HEK293 (cell line): ENCODE measurements at regions not wholly inside any gene's neighbourhood (a gene's known extent, or its start where the extent isn't known, plus 50 kb on each side); places are given as distances from the start of the nearest gene placed in this dataset.
A peak's percentile ranks its signal among the peaks of the same experiment; 100 is the strongest.

Source experiments
- CTCF ChIA-PET: fragments of 350-600 bp; formaldehyde crosslinking; extraction: SDS; loops from one replicate; lab custom pipeline; 2021; ENCODE audit warnings: antibody characterized with exemption; lab: Yijun Ruan, JAX
- POLR2A ChIA-PET: fragments of 300-600 bp; formaldehyde crosslinking; extraction: SDS; loops from one replicate; lab custom pipeline; 2020; ENCODE audit warnings: antibody characterized with exemption, inconsistent platforms; lab: Yijun Ruan, JAX
- H3K27ac ChIP-seq: fragments of 200-500 bp; sonication (Bioruptor generic); 2 replicates; pipeline ENCODE4 v1.5.1; 2014; ENCODE audit warnings: low read depth, low read length, control low read depth, inconsistent platforms; ENCODE audit errors: extremely low read depth
- H3K36me3 ChIP-seq, 2 experiments: fragments of 200-500 bp in 1 of 2; sonication (Bioruptor generic) in 1 of 2; 1 replicate in 1 of 2; 2 replicates in 1 of 2; pipeline ENCODE4 v1.5.1; 2014 to 2017; ENCODE audit warnings: inconsistent platforms in 2 of 2, low read length in 2 of 2; ENCODE audit not compliant: control insufficient read depth in 2 of 2, insufficient read depth in 1 of 2
- H3K4me1 ChIP-seq: fragments of 200-500 bp; sonication (Bioruptor generic); 2 replicates; pipeline ENCODE4 v1.5.1; 2014; ENCODE audit warnings: mild to moderate bottlenecking, low read length, inconsistent platforms; ENCODE audit not compliant: control insufficient read depth, insufficient read depth
- H3K4me3 ChIP-seq: 2 replicates; pipeline ENCODE4 v1.5.1; 2011; ENCODE audit warnings: low read depth, mild to moderate bottlenecking, control low read depth, low read length, moderate library complexity
- H3K9me3 ChIP-seq: fragments of 200-500 bp; sonication (Bioruptor generic); 2 replicates; pipeline ENCODE4 v1.5.1; 2014; ENCODE audit warnings: low read depth, low read length, inconsistent platforms; ENCODE audit not compliant: control insufficient read depth, insufficient read depth
- AEBP2 ChIP-seq: fragments of 450-650 bp; formaldehyde crosslinking; IDR thresholded peaks from 2 replicates; pipeline ENCODE4 v1.5.1; 2016; ENCODE audit warnings: missing biosample characterization, missing genetic modification characterization, borderline replicate concordance
- BCL11A ChIP-seq: fragments of 450-650 bp; formaldehyde crosslinking; IDR thresholded peaks from 2 replicates; pipeline ENCODE4 v1.5.1; 2016; ENCODE audit warnings: low read depth, missing biosample characterization, missing genetic modification characterization
- BCL11B ChIP-seq: fragments of 450-650 bp; formaldehyde crosslinking; IDR thresholded peaks from 2 replicates; pipeline ENCODE4 v1.5.1; 2016; ENCODE audit warnings: low read depth, missing biosample characterization, missing genetic modification characterization
- EGR2 ChIP-seq: fragments of 450-650 bp; formaldehyde crosslinking; IDR thresholded peaks from 2 replicates; pipeline ENCODE4 v1.5.1; 2016; ENCODE audit warnings: low read depth, missing biosample characterization, missing genetic modification characterization
- FEZF1 ChIP-seq: fragments of 450-650 bp; formaldehyde crosslinking; IDR thresholded peaks from 2 replicates; pipeline ENCODE4 v1.5.1; 2016; ENCODE audit warnings: missing biosample characterization, missing genetic modification characterization
- GLIS1 ChIP-seq: fragments of 450-650 bp; formaldehyde crosslinking; IDR thresholded peaks from 2 replicates; pipeline ENCODE4 v1.5.1; 2016; ENCODE audit warnings: missing biosample characterization, missing genetic modification characterization
- GLIS2 ChIP-seq: fragments of 450-650 bp; formaldehyde crosslinking; IDR thresholded peaks from 2 replicates; pipeline ENCODE4 v1.5.1; 2016; ENCODE audit warnings: missing biosample characterization, missing genetic modification characterization
- IKZF3 ChIP-seq: fragments of 450-650 bp; IDR thresholded peaks from 2 replicates; pipeline ENCODE4 v1.5.0; 2018; ENCODE audit warnings: missing biosample characterization, mild to moderate bottlenecking, missing genetic modification characterization, moderate library complexity
- INSM2 ChIP-seq: fragments of 450-650 bp; formaldehyde crosslinking; IDR thresholded peaks from 2 replicates; pipeline ENCODE4 v1.5.1; 2016; ENCODE audit warnings: missing biosample characterization, missing genetic modification characterization
- KLF1 ChIP-seq: fragments of 450-650 bp; formaldehyde crosslinking; IDR thresholded peaks from 2 replicates; pipeline ENCODE4 v1.5.1; 2016; ENCODE audit warnings: missing biosample characterization, missing genetic modification characterization
- KLF7 ChIP-seq: fragments of 450-650 bp; formaldehyde crosslinking; IDR thresholded peaks from 2 replicates; pipeline ENCODE4 v1.5.1; 2016; ENCODE audit warnings: missing biosample characterization, missing genetic modification characterization, borderline replicate concordance
- ZBTB1 ChIP-seq: fragments of 450-650 bp; formaldehyde crosslinking; IDR thresholded peaks from 2 replicates; pipeline ENCODE4 v1.5.1; 2016; ENCODE audit warnings: missing biosample characterization, missing genetic modification characterization
- ZBTB17 ChIP-seq: fragments of 450-650 bp; formaldehyde crosslinking; IDR thresholded peaks from 2 replicates; pipeline ENCODE4 v1.5.1; 2016; ENCODE audit warnings: missing biosample characterization, missing genetic modification characterization
- ZBTB6 ChIP-seq: fragments of 450-650 bp; formaldehyde crosslinking; IDR thresholded peaks from 2 replicates; pipeline ENCODE4 v1.5.1; 2017; ENCODE audit warnings: missing biosample characterization, missing genetic modification characterization
- ZFHX2 ChIP-seq: fragments of 450-650 bp; formaldehyde crosslinking; conservative IDR thresholded peaks from 2 replicates; pipeline ENCODE4 v1.5.1; 2016; ENCODE audit warnings: missing biosample characterization, missing genetic modification characterization
- ZFP3 ChIP-seq: fragments of 450-650 bp; formaldehyde crosslinking; IDR thresholded peaks from 2 replicates; pipeline ENCODE4 v1.5.1; 2016; ENCODE audit warnings: low read depth, missing biosample characterization, missing genetic modification characterization
- ZNF132 ChIP-seq: fragments of 450-650 bp; formaldehyde crosslinking; IDR thresholded peaks from 2 replicates; pipeline ENCODE4 v1.5.1; 2017; ENCODE audit warnings: missing biosample characterization, missing genetic modification characterization, borderline replicate concordance
- ZNF155 ChIP-seq: fragments of 450-650 bp; formaldehyde crosslinking; IDR thresholded peaks from 2 replicates; pipeline ENCODE4 v1.5.1; 2016; ENCODE audit warnings: missing biosample characterization, missing genetic modification characterization
- ZNF239 ChIP-seq: fragments of 450-650 bp; formaldehyde crosslinking; IDR thresholded peaks from 2 replicates; pipeline ENCODE4 v1.5.1; 2016; ENCODE audit warnings: missing biosample characterization, missing genetic modification characterization
- ZNF416 ChIP-seq: fragments of 450-650 bp; formaldehyde crosslinking; IDR thresholded peaks from 2 replicates; pipeline ENCODE4 v1.5.1; 2016; ENCODE audit warnings: missing biosample characterization, missing genetic modification characterization
- ZNF433 ChIP-seq: fragments of 450-650 bp; formaldehyde crosslinking; IDR thresholded peaks from 2 replicates; pipeline ENCODE4 v1.5.1; 2016; ENCODE audit warnings: missing biosample characterization, missing genetic modification characterization, low read depth
- ZNF473 ChIP-seq: fragments of 450-650 bp; formaldehyde crosslinking; IDR thresholded peaks from 2 replicates; pipeline ENCODE4 v1.5.1; 2017; ENCODE audit warnings: missing biosample characterization, missing genetic modification characterization
- ZNF555 ChIP-seq: fragments of 450-650 bp; formaldehyde crosslinking; conservative IDR thresholded peaks from 2 replicates; pipeline ENCODE4 v1.5.1; 2017; ENCODE audit warnings: missing biosample characterization, mild to moderate bottlenecking, missing genetic modification characterization, inconsistent platforms
- ZNF624 ChIP-seq: fragments of 450-650 bp; formaldehyde crosslinking; IDR thresholded peaks from 2 replicates; pipeline ENCODE4 v1.5.1; 2017; ENCODE audit warnings: missing biosample characterization, missing genetic modification characterization
- ZNF677 ChIP-seq: fragments of 450-650 bp; IDR thresholded peaks from 2 replicates; pipeline ENCODE4 v1.5.0; 2018; ENCODE audit warnings: missing biosample characterization, mild to moderate bottlenecking, missing genetic modification characterization, moderate library complexity
- ZNF707 ChIP-seq: fragments of 450-650 bp; formaldehyde crosslinking; IDR thresholded peaks from 2 replicates; pipeline ENCODE4 v1.5.1; 2016; ENCODE audit warnings: missing biosample characterization, missing genetic modification characterization
- ZNF792 ChIP-seq: fragments of 450-650 bp; formaldehyde crosslinking; IDR thresholded peaks from 2 replicates; pipeline ENCODE4 v1.5.1; 2016; ENCODE audit warnings: missing biosample characterization, missing genetic modification characterization
- ZSCAN23 ChIP-seq: fragments of 450-650 bp; formaldehyde crosslinking; IDR thresholded peaks from 2 replicates; pipeline ENCODE4 v1.5.1; 2016; ENCODE audit warnings: missing biosample characterization, missing genetic modification characterization

GRCh38 chr11:116488836-116489389, 283.9 kb downstream of the BUD13 start (continued):
- TF ChIP-seq AEBP2 (tag by site-specific recombination) (no peak), KLF1 (tag by site-specific recombination) (no peak), ZNF132 (no peak), ZNF473 (no peak), ZBTB1 (tag by site-specific recombination) (no peak), GLIS1 (tag by site-specific recombination) (no peak)
- TF ChIP-seq, all 188 proteins: peak for 0

- ChIA-PET CTCF (no interaction called here), POLR2A (no interaction called here)
- no peak for TF ChIP-seq BCL11A (tag by site-specific recombination)
- peak; percentile 35; the same call in 1 of the 2 replicates for TF ChIP-seq EGR2 (tag by site-specific recombination)
- TF ChIP-seq ZFP3 (tag by site-specific recombination), result no peak
- no peak for TF ChIP-seq BCL11B
- 0 out of 2 replicates have a peak, but pooled peaks have one; percentile 30 for TF ChIP-seq ZFHX2
- Histone ChIP-seq H3K36me3 (no peaks in the 10 kb centered on the region), H3K4me3 (no peak overlapping the region), H3K4me1 (no peaks in the 10 kb centered on the region), H3K27ac (no peak overlapping the region), H3K9me3 (no peaks in the 10 kb centered on the region)
These were observed 287.4 kb downstream of the BUD13 start for GRCh38 chr11:116485425-116485824.

GRCh38 chr11:116482716-116483115, 290.1 kb downstream of the BUD13 start:
- ChIA-PET POLR2A (no interaction called here), CTCF (interaction anchor here (2.5 kb wide), 1 partner anchor 28 kb away, joined by 9 read pairs; no protein-coding TSS in a partner anchor)
- no peak overlapping the region for H3K4me3 ChIP-seq
- H3K36me3 ChIP-seq, result no peaks in the 10 kb centered on the region
- H3K27ac ChIP-seq, result no peak overlapping the region
- H3K4me1 ChIP-seq, result no peaks in the 10 kb centered on the region
- H3K9me3 ChIP-seq, result no peaks in the 10 kb centered on the region
- no peak for TF ChIP-seq ZNF433 (tag by site-specific recombination)
- no peak for TF ChIP-seq GLIS2
- no peak for TF ChIP-seq IKZF3
- TF ChIP-seq ZNF239 (tag by site-specific recombination), result no peak
- TF ChIP-seq ZNF677 (tag by site-specific recombination), result no peak
- TF ChIP-seq KLF7 (tag by site-specific recombination), result no peak
- TF ChIP-seq INSM2, result no peak
- no peak for TF ChIP-seq ZNF155 (tag by site-specific recombination)
- TF ChIP-seq ZNF473, result no peak
- no peak for TF ChIP-seq ZBTB17 (tag by site-specific recombination)
- TF ChIP-seq ZNF792, result no peak
- TF ChIP-seq ZBTB6 (tag by site-specific recombination), result no peak
- TF ChIP-seq ZNF624 (tag by site-specific recombination), result no peak
- no peak for TF ChIP-seq ZNF707
- TF ChIP-seq ZNF555 (tag by site-specific recombination), result no peak
- TF ChIP-seq FEZF1 (tag by site-specific recombination), result no peak
- TF ChIP-seq ZSCAN23 (tag by site-specific recombination), result no peak
- TF ChIP-seq ZNF416 (tag by site-specific recombination), result no peak
